Breast epithelium (tissue), 3 donors: ENCODE measurements at regions not wholly inside any gene's neighbourhood (a gene's known extent, or its start where the extent isn't known, plus 50 kb on each side); places are given as distances from the start of the nearest gene placed in this dataset.

Source experiments
- CTCF ChIP-seq, 3 donors: fragments of 450-650 bp; IDR thresholded peaks; one replicate each; pipeline ENCODE4 v1.5.1; 2016 to 2017; ENCODE audit warnings: antibody characterized with exemption in 3 of 3, mild to moderate bottlenecking in 3 of 3, moderate library complexity in 3 of 3
- POLR2A ChIP-seq: fragments of 450-650 bp; IDR thresholded peaks from one replicate; pipeline ENCODE4 v1.6.1; 2016; ENCODE audit warnings: antibody characterized with exemption, mild to moderate bottlenecking, moderate library complexity
- POLR2AphosphoS5 ChIP-seq, 3 donors: sonication (generic); formaldehyde crosslinking; IDR thresholded peaks; one replicate each; pipeline ENCODE4 v1.6.1; 2017; ENCODE audit warnings: antibody characterized with exemption in 3 of 3

DNA sequence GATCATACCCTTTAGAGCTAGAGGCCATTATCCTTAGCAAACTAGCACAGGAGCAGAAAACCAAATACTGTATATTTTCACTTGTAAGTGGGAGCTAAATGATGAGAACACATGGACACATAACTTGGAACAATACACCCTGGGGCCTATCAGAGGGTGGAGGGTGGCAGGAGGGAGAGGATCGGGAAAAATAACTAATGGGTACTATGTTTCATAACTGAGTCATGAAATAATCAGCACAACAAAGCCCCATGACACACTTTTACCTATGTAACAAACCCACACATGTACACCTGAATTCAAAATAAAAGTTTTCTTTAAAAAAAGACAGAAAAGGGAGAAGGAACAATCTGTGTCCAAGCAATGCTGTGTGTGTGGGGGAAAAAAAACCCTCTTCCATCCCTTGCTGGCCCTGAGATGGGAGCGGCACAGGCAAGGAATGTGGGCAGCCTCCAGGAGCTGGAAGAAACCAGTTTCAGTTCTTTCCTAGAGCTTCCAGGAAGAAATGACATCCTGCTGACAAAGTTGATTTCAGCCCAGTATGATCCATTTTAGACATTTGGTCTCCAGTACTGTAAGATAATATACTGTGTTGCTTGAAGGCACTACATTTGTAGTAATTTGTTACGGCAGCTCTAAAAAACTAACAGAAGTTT lies 458.7 kb upstream of the CNTNAP5 start:
- TF ChIP-seq CTCF (IDR thresholded peaks at IDR 0.05) (no peak), POLR2A (no peak), POLR2AphosphoS5 (IDR thresholded peaks at IDR 0.05) (no peak)
